ENCODE measurements at regions not wholly inside any gene's neighbourhood (a gene's known extent, or its start where the extent isn't known, plus 50 kb on each side); places are given as distances from the start of the nearest gene placed in this dataset.

DNA sequence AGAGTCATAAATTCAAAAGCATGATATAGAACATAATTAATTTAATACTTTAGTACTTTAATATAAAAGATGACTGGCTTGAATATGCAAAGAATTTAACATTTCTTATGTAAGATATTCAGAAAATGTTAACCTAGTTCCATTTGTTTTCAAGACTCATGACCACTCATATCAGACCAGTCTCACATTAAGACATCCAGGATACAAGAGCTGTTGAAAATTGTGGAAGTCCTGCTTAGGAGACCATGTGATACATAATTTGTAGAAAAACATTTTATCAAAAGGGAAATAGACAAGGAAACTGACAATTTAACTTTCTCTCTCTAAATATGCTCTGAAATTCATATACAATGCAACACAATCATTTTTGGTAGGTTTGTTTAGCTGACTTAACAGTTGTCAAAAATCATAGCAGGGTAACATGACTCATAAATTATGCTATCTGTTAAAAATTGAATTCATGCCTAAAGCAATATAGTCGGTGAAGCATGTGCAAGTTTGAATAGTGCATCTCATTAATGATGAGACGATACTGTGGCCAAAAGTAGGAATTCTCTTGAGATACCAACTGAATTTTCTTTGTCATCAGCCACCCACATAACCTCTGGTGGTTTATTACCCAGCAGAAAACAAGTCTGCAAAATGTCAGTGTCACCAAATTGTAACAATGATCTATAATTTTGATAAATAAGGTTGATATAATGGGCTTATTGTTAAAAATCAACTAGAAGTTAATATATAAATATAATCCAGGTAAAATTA is 211.4 kb downstream of the GASK1B start:
- DNase-seq, result no peak

DNA sequence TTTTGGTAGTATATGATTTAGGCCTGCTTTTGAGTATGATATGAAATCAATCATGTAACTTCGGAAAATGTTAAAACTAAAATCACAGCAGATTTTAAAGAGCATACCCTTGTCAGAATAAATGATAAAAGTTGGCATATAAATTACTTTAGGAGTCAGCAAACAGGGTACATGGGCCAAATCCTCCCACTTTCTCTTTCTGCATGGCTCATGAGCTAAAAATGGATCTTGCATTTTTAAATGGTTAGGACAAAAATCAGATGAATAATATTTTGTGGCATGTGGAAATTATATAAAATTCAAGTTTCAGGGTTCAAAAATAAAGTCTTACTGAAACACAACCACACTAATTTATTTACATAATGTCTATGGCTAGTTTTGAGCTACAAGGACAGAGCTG is 214.9 kb downstream of the GASK1B start:
- no peak for DNase-seq

DNA sequence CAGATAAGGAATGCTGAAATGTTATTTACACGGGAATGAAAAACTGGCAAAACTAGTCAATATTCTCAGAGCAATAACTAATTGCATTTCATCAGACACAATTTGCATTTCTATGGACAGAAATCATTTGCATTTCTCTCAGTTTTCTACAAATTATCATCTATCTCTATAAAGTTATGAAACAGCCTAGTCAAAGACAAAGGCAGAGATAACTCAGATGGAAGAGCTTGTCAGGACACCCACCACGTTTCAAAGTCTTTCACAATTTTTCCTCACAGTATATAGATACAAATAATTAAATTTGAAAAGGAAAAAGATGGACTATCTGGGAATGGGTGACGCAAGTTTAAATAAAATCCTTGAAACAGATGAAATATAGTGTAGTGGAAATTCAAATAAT is 230.8 kb downstream of the GASK1B start:
- no peak for DNase-seq

DNA sequence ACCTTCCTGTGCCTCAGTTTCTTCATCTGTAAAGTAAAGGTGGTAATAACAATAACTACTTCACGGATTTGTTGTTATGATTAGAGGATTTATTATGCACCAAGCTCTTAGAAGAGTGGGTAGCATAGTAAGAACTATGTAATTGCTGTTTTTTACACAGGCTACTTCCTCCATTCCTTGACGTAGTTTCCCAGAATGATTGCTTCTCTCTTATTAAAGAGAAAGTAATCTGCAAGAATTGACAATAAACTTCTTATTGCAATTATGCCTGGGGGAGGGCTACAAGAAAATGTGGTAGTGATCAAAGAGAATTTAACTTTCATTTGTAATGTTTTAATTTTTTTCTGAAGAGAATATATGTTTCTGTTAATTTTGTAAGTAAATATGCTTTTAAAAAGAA is 238.7 kb downstream of the GASK1B start:
- DNase-seq, result no peak

DNA sequence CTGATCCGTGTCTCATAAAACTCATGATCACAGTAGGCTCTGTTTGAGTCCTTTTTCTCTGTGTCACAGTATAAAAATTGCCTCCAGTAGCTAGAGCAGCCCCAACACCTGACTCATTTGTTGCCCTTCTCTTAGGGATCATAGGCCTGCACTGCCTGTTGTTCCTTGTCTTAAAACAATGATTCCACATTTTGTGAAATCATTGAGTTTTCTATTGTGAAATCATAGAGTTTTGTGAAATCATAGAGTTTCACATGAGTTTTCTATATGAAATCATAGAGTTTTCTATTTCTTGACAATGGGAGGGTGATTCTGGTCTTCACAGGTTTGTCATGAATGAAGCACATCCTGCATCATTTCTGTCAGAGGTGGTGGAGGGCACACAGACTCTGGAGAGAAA is 239.9 kb downstream of the GASK1B start:
- DNase-seq, result no peak

DNA sequence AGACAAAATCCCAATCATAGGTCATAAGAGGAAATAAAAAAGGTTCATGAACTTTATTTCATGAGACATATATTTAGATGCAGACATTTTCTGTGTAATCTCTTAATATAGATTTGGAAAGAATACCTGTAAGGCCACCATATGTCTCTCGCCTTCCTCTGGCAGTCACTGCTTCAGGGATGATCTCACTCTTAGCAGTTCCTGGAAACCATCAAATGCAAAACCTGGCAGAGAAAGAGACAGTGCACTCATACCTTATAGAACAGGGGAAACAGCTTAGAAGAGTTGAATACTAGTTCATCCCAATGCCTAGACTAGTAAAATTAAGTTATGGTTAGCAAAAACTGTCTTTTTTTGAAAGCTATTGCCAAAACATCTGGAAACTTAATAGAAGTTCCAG is 243.3 kb downstream of the GASK1B start:
- no peak for DNase-seq

DNA sequence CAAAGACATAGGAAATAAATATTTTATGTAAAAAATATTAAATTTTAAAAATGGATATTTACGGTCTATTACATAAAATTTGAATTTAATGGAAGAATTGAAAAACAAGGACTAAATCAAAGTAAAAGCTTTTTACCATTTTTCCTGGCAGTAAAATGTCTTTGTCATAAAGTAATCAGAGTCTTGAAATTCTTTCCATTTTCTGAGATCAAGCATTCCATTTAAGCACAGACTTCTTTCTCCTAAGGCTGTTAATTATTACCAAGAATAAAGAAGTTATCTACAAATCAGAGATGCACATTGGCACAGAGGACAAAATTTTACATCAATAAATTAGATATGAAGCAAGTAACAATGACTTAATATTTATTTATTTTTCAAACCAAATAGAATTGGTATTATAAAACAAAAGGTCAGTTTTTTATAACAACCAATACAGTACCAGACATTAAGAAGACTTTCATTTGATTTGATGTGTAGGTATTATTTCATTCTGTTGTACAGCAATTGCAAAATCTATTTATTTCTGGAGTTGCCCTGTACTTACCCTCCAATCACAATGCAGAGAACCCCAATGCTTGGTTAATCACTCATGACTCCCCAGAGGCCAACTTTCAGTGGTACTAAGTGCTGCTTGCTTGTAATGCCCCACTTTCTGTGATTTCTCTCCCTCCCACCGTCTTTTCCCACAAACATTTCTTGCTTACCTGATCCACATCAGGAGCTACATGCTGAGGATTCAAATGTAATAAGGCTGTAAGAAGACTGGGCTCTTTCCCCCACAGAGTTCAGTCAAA is 254.6 kb downstream of the GASK1B start:
- DNase-seq, result no peak

DNA sequence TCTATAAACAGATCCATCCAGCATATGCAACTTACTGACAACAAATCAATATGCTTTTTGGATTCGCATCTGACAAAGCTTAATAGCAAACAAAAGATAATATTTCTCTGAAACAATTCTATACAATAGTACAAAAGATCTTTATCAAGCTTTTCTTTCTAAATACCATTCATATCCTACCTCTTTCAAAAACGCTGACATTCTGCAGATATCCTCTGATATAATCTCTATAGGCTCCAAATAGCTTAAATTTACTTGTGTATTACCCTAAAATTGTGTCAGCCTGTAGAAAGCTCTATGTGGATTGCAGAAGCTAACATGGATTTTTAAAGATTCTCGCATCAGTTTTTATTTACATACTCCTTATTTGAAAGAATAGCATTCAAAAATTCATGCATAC is 260.6 kb downstream of the GASK1B start:
- DNase-seq, result no peak

DNA sequence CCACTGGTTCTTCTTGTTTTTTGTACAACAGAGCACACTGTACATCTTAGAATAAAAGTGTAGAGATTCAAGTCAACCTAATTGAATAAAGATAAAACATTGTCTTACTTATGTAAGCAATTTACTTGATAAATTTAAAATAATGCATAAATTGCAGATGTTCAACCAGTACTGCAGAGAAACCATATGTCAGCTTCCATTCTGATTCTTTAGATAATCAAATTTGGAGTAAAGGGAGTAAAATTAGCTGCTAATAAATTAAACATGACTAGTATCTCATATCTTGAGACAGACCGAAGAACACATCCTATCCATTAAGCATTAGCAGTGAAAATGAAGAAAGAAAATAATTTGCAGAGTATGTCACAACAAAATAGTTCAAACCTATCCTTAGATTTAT is 261.2 kb downstream of the GASK1B start:
- DNase-seq, result no peak

DNA sequence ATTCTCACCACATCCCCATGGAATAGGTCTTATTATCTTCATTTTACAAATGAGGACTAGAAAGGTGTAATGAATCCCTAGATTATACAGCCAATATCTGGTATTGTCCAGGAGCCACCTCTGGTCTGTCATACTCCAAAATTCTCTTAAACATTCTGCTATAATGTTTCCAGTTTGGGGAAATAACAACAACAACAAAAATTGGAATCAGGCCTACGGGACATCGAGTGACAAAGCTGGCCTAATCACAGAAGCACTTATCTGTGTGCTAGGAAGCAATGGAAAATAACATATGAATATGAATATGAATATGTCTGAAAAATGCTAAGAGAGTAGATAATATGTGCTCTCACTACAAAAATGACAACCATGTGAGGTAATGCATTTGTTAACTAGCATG is 264.1 kb downstream of the GASK1B start:
- no peak for DNase-seq

DNA sequence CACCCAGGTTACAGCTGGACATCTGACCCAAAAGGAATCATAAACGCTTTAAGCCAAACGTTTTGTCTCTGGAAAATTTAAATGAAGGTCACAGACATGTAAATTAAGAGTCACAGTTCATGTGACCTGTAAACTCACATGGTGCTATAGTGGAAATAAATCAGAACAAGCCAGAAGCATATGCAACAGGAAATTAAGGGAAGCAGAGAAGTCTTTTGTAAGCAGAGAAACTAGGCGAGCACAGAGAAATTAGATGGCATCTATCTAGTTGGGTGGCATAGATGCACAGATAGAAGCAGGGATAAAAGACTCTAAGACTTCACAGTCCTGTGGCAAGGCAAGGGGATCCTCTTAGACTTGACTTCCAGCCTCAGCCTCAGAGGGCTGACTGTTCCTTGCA is 264.8 kb downstream of the GASK1B start:
- DNase-seq, result no peak

DNA sequence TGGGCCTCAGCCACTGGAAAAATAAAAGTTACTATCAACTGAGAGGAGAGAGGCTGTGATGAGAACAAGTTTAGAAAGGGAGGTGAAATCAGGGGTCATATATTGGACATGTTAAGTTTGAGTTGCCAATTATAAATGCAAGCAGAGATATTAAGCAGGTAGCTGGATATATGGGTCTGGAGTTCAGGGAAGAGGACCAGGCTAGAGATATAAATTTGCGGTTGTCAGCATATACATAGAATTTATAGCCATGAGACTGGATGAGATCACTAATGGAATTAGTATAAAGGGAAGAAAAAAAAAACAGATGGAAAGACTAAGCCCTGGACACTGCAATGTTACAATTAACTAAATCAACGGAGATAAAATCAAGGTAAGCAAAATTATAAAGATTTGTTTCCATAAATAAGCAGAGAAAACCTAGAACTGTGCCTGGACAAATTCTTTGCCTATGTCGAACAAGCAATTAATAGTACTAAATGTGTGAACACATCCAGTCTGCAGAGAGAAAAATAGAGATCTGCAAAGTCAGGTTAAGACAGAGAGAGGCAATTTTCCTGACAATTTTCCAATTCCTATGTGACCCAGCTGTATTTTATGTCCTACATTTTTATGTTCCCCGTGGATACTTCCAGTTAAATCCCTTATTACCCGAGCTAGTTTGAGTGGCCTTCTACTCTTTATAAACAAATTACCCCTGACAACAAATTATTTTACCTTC is 265.4 kb downstream of the GASK1B start:
- no peak for DNase-seq

DNA sequence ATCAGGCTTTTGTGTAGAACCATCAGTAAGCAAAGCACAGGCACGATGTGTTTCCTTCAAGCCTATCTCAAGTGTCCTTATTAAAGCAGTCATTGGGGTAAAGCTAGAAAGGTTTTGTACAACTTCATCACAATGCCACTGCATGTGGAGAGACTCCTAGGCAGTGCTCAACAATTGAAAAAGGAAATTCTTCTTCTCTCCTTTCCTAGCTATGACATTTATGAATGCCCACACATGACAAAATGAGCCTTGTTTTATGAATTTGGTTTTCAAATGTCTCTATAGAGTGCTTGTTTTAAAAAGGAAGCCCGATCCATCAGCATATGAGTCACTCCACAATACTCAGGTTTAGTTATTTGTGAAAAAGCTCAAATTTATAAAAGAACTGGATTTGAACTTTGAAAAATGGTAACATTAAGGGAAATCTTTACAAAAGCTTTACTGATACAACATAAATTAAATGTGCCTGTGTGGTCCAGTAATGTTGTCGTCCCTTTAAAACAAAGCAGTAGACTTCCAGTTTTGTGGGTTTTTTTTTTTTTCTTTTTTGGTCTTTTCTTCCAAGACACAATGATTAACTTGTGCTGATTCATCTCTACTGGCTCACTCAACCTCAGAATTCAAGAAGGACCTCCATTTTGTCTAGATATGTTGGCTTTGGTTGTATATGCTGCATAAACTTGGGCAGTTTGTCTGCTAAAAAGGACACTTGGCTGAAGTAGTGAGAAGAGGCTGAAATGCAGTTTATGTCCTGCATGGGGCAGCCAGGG is 273.8 kb downstream of the GASK1B start:
- no peak for DNase-seq

DNA sequence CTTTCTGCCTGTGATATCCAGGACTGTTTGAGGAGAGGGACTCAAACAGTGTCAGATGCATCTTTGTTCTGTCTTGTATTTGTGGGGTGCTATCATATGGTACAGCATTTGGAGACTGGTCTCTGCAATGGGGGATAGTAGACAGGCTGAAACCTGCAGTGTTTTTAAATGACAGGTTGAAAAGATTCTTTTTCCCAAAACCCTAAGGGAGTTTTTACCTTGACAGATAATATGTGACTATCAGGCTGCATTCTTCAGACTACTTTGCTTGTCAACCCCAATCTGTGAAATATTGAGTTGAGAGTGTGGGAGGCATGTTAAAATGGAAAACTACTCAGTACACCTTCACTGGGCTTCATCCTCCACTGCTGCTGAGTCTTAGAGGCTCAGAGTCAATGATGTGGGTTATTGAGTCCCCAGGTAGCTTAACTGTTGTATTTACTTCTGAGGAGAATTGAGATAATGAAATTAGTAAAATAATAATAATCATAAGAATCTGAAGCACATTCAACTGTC is 274.9 kb downstream of the GASK1B start:
- no peak for DNase-seq

DNA sequence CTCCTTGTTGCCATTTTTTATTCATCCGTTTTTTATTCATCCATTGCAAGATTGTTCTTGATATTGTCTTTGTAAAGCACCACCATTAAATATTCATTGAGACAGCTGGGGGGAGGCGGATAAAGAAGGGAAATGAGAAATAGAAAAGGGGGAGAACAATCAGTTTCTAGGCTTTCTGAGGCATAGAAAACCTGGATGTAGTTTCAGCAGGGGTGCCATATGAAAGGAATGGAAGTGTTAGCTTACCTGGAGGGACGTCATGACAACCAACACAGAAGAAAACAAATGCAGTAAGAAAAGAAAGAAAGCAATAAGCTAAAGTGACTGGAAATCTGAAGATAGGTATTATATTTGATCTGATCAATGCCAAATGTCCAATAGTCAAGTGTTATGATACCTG is 276.1 kb downstream of the GASK1B start:
- no peak for DNase-seq

DNA sequence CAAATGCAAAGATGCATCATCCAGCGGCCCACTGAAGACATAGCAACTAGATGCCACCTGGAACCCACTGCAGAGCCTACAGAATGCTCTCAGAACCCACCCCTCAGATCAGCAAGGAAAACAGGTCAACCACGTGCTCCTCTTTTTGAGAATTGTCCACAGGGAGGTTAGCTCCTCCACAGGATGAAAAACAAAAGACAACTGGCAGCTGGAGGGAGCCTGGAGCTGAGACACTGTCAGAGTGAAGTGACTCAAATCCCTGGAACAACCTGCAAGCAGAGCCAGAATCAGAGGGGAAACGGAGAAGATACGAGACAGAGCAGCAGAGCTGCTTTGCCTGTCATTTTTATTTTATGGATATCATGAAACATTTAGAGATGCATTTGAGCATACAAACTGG is 277.6 kb downstream of the GASK1B start:
- DNase-seq, result no peak

DNA sequence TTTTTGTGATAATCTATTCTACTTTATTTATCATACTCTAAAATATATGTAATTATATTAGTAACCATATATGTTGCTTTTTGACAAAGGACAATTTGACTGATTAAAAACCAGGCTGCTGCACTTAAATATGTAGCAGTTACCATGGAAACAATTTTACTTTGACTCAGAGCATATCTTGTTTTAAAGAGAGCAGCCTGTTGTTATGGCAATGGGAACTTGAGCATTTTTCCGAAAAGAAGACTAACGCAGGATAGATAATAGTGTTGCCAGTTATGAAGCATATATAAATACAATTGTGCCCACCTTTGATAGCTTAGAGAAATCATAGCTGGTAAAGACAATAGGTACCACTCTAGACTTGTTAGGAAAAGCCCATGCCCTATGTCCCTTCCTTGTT is 283.0 kb downstream of the GASK1B start:
- no peak for DNase-seq

DNA sequence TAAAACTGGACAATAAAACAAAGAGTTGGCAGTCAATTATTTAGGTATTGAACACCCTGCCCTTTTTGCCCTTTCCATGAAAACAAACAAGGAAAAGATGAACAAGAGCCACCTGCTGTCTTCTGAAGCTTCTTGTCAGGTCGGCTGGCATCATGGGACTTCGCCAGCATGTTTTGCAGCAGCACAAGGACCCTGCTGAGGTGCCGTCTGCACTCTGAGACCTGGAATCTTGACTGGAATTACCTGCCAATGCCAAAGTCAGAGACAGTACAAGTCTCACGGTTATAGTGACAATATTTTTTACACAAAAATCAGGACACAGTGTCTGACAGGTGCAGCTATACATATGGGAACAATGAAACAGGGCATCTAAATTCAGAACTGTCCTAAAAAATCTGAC is 284.5 kb downstream of the GASK1B start:
- no peak for DNase-seq

DNA sequence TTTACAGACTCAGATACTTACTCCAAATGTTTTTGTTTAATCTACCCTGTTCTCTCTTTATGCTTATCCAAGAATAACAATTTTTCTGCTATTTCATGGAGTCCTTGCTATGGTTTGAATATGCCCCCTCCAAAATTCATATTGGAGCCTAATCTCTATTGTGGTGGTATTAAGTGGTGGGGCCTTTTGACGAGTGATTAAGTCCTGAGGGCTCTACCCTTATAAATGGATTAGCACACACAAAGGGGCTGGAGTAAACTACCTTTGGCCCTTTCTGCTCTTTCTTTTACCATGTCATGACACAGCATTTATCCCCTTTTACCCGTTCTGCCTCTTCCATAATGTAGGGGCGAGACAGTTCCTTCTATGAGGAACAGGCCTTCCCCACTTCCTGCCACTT is 285.5 kb downstream of the GASK1B start:
- no peak for DNase-seq

DNA sequence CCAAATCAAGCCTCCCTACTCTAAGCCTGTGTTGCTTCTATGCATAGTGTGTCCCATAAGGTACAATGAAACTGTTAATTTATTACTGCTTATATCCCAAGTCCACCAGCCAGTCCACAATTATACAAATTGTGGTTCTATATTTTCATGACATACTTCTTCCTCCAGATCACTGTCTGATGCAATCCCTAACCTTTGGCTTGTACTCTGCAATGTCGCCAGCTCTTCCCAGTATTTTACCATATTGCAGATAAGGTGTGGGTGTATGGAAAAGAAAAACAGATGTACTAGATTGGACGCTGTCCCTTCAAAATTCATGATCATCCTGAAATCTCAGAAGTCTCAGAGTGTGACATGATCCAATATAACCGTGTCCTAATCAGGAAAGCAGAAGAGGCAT is 286.2 kb downstream of the GASK1B start:
- no peak for DNase-seq

DNA sequence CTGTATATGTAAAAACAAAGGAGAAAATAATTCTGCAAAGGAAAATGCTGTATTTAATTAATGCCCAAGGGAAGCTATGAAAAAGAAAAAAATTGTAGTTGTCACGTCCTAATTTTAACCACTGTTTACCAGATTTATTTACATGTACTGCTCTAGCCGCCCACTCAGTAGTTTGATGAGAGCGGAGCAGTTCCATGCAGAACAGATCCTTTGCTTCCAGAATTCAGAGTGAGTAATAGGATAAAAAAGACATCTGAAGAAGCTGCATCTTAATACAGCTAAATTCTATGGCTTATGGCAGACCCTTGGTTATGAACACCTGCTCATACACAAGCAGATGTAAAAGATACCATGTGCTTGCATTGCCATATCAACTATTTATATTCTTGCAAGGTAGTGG is 287.0 kb downstream of the GASK1B start:
- no peak for DNase-seq

DNA sequence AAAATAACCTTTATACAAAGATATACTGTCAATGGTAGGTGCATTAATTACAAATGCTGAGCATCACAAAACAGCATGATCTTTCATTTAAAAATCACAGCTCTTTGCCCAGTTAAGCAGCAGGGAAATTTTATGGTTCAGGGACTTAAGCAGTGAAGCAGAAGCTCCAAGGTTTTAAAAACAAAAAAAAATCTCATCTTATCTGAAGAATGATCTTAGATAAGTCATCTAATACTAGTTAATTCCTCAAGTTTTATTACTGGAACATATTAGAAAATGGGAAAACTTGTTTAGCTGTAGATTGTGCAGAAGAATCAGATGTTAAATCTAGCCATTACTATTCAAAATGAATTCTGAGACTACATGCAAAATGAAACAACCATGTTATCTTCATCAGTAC is 289.9 kb downstream of the GASK1B start:
- DNase-seq, result no peak

DNA sequence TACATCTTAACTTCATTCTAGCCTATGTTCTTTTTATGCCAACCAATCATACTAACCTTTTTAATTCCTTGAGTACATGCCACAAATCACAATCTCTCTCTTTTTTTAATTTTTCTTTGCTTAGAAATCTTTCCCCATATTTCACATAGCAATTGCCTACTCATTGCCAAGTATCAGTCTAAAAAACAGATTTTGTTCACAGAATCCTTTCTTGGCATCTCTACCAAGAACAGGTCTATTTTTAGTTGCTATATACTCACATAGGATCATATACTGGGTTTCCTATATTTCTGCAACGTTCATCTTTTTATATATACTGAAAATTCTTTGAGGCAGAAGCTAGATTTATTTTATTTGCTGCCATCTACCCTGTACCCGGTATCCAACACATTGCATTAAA is 292.1 kb downstream of the GASK1B start:
- no peak for DNase-seq
